ENCODE measurements at regions not wholly inside any gene's neighbourhood (a gene's known extent, or its start where the extent isn't known, plus 50 kb on each side); places are given as distances from the start of the nearest gene placed in this dataset.

DNA sequence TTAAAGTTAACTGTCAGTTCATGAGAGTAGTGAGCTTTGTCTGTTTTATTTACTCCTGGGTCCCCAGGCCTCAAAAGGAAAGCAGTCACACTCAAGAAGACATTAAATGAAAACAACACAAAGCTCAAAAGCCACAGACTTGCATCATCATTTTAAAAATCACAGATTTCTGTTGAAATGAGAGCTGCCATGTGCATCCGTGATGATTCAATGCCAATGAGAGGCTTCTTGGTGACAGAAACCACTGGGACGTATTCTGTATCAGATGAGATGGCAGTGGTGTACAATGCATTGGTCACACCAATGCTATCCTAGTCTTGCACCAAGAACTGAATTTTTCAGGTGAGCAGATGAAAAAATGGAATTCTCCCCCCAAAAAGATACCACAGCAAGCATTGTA lies 204.8 kb downstream of the ANAPC1 start:
- Histone ChIP-seq H3K27me3 (no peaks in the 10 kb centered on the region), H3K4me3 (no peak overlapping the region), H3K9me3 (no peaks in the 10 kb centered on the region), H3K36me3 (no peaks in the 10 kb centered on the region), H3K4me1 (peaks cover 0 to 7% (median 0%) of the 10 kb centered on the region in 4 donors), H3K27ac (no peak overlapping the region)
- in situ Hi-C loops (cut with MboI; ENCODE audit: low pct_ligation_motif_present in 1 of 4, low pct_unique_long_range_greater_than_20kb in 1 of 4, low sequenced_read_pairs in 3 of 4) = loop anchor here in 1 of 4 donors (25.0 kb wide), 1 partner anchor 567 kb away; the partner anchor contains the start of gene BCL2L11
- TF ChIP-seq POLR2A (IDR thresholded peaks at IDR 0.05) (no peak), POLR2AphosphoS5 (IDR thresholded peaks at IDR 0.05) (no peak), EP300 (IDR thresholded peaks at IDR 0.05; ENCODE audit: low read depth) (no peak), CTCF (IDR thresholded peaks at IDR 0.05) (no peak)
- DNase-seq = no peak
- 88 to 100% methylated on average over 2 of the region's 2 CpGs for WGBS, 2 donors (ENCODE audit: low coverage in 1 of 2)
- intact Hi-C loops (cut with DNase I; ENCODE audit: low total_unique reads) = no loop called here

- DNase-seq = no peak
- no peak overlapping the region for H3K27ac ChIP-seq
- no peaks in the 10 kb centered on the region for H3K36me3 ChIP-seq
- in situ Hi-C loops (cut with MboI; ENCODE audit: low pct_ligation_motif_present in 1 of 4, low pct_unique_long_range_greater_than_20kb in 1 of 4, low sequenced_read_pairs in 3 of 4) (loop anchor here in 1 of 4 donors (25.0 kb wide), 1 partner anchor 572 kb away; the partner anchor contains the start of gene BCL2L11), intact Hi-C loops (cut with DNase I; ENCODE audit: low total_unique reads) (no loop called here)
- 59 to 100% methylated on average over 1 to 3 of the region's 3 CpGs for WGBS, 2 donors (ENCODE audit: low coverage in 1 of 2)
- H3K4me3 ChIP-seq = no peak overlapping the region
- H3K9me3 ChIP-seq = no peaks in the 10 kb centered on the region
- no peaks in the 10 kb centered on the region for H3K27me3 ChIP-seq
- peaks cover 0 to 6% (median 0%) of the 10 kb centered on the region in 4 donors for H3K4me1 ChIP-seq
- TF ChIP-seq POLR2AphosphoS5 (IDR thresholded peaks at IDR 0.05) = no peak
- TF ChIP-seq CTCF (IDR thresholded peaks at IDR 0.05) = no peak
- TF ChIP-seq EP300 (IDR thresholded peaks at IDR 0.05; ENCODE audit: low read depth) = no peak
- no peak for TF ChIP-seq POLR2A (IDR thresholded peaks at IDR 0.05)
Measured at GRCh38 chr2:111684611-111685010, 199.4 kb downstream of the ANAPC1 start.

DNA sequence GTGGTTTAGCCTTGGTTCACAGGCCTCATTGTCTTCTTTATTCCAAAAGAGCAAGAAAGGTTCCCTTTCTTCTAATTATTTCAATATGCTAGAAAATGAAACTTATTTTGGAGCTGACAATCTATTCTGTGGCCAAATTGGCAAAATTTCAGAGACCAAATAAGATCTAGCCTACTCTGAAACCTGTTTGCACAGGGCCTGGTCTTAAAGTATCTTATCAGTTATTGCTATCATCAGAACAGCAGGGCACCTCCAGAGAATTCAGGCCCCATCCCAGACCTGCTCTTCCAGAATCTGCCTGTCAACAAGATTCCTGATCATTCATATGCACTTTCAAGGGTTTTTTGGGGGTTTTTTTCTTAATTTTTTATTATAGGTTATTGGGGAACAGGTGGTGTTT lies 198.7 kb downstream of the ANAPC1 start:
- no peak for TF ChIP-seq POLR2A (IDR thresholded peaks at IDR 0.05)
- TF ChIP-seq POLR2AphosphoS5 (IDR thresholded peaks at IDR 0.05) = no peak
- TF ChIP-seq CTCF (IDR thresholded peaks at IDR 0.05) = no peak
- no peak for TF ChIP-seq EP300 (IDR thresholded peaks at IDR 0.05; ENCODE audit: low read depth)
- intact Hi-C loops (cut with DNase I; ENCODE audit: low total_unique reads) (no loop called here), in situ Hi-C loops (cut with MboI; ENCODE audit: low pct_ligation_motif_present in 1 of 4, low pct_unique_long_range_greater_than_20kb in 1 of 4, low sequenced_read_pairs in 3 of 4) (loop anchor here in 1 of 4 donors (25.0 kb wide), 1 partner anchor 573 kb away; the partner anchor contains the start of gene BCL2L11)
- DNase-seq = no peak
- Histone ChIP-seq H3K27me3 (no peaks in the 10 kb centered on the region), H3K4me3 (no peak overlapping the region), H3K9me3 (no peaks in the 10 kb centered on the region), H3K4me1 (peaks cover 0 to 6% (median 0%) of the 10 kb centered on the region in 4 donors), H3K27ac (no peak overlapping the region), H3K36me3 (no peaks in the 10 kb centered on the region)

- DNase-seq = no peak
- Histone ChIP-seq H3K4me1 (peaks cover 0 to 7% (median 0%) of the 10 kb centered on the region in 4 donors), H3K9me3 (no peaks in the 10 kb centered on the region), H3K36me3 (no peaks in the 10 kb centered on the region), H3K27ac (no peak overlapping the region), H3K4me3 (no peak overlapping the region), H3K27me3 (no peaks in the 10 kb centered on the region)
- in situ Hi-C loops (cut with MboI; ENCODE audit: low pct_ligation_motif_present in 1 of 4, low pct_unique_long_range_greater_than_20kb in 1 of 4, low sequenced_read_pairs in 3 of 4) = loop anchor here in 1 of 4 donors (25.0 kb wide), 1 partner anchor 575 kb away; the partner anchor contains the start of gene BCL2L11
- intact Hi-C loops (cut with DNase I; ENCODE audit: low total_unique reads) = no loop called here
- 96% methylated on average over 4 of the region's 4 CpGs; no CpG with 5 or more reads in 1 of the 2 donors for WGBS, 2 donors (ENCODE audit: low coverage in 1 of 2)
- TF ChIP-seq POLR2AphosphoS5 (IDR thresholded peaks at IDR 0.05) = no peak
- TF ChIP-seq EP300 (IDR thresholded peaks at IDR 0.05; ENCODE audit: low read depth) = no peak
- TF ChIP-seq CTCF (IDR thresholded peaks at IDR 0.05) = no peak
- TF ChIP-seq POLR2A (IDR thresholded peaks at IDR 0.05) = no peak
Measured at GRCh38 chr2:111686994-111687393, 197.0 kb downstream of the ANAPC1 start.
